ENCODE measurements at regions not wholly inside any gene's neighbourhood (a gene's known extent, or its start where the extent isn't known, plus 50 kb on each side); places are given as distances from the start of the nearest gene placed in this dataset.

- TF ChIP-seq CTCF (IDR thresholded peaks at IDR 0.05) (no peak), POLR2A (IDR thresholded peaks at IDR 0.05) (no peak), EP300 (IDR thresholded peaks at IDR 0.05) (no peak)
These were observed 318.8 kb downstream of the C16orf95 start for GRCh38 chr16:86998196-86999001.

All from ovary (tissue), 3 donors.